KOPT-K1 (cell line): ENCODE measurements at regions not wholly inside any gene's neighbourhood (a gene's known extent, or its start where the extent isn't known, plus 50 kb on each side); places are given as distances from the start of the nearest gene placed in this dataset.
"Not testable (repeated sequence)": the region's sequence is repeated elsewhere in the genome, so short reads cannot be mapped to it uniquely, and the experiment has no call there.

Experiments
- H3K27ac ChIP-seq: fragments of 200-600 bp; sonication (generic); 2 replicates; pipeline ENCODE4 v1.5.1; 2016; ENCODE audit warnings: antibody characterized with exemption, mild to moderate bottlenecking, low read depth, low read length; ENCODE audit not compliant: poor library complexity, severe bottlenecking
- H3K36me3 ChIP-seq: fragments of 200-600 bp; sonication (generic); 2 replicates; pipeline ENCODE4 v1.5.1; 2017; ENCODE audit warnings: antibody characterized with exemption, mild to moderate bottlenecking, low read length, moderate library complexity; ENCODE audit not compliant: insufficient read depth
- H3K9me3 ChIP-seq: fragments of 200-600 bp; sonication (generic); 2 replicates; pipeline ENCODE4 v1.5.1; 2017; ENCODE audit warnings: antibody characterized with exemption, low read length, mild to moderate bottlenecking; ENCODE audit not compliant: insufficient read depth, poor library complexity, severe bottlenecking

DNA sequence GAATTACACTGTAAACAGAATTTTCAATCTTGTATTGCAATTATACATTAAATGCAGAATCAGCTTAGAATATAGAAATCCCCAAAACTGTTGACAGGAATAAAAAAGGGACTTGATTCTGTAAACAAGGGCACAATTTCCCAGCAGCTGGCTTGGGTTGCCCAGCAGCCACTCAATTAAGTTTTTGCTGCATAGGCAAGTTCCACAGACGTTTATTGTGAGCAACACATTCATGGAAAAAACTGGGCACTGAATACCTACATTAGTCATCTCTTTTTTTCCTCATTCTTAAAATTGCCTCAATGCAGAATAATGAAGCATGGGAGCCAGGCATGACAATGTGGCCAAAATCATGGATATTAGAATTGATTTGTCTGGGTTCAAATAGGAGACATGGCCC, 421.8 kb upstream of the ANO5 start:
- peaks cover 4% of the 10 kb centered on the region for H3K9me3 ChIP-seq
- H3K36me3 ChIP-seq, result no peaks in the 10 kb centered on the region
- no peak overlapping the region for H3K27ac ChIP-seq

- peaks cover 4% of the 10 kb centered on the region for H3K9me3 ChIP-seq
- no peak overlapping the region for H3K27ac ChIP-seq
- H3K36me3 ChIP-seq, result no peaks in the 10 kb centered on the region
These were observed 418.7 kb upstream of the ANO5 start for GRCh38 chr11:21774212-21774611.

- no peaks in the 10 kb centered on the region for H3K36me3 ChIP-seq
- peaks cover 4% of the 10 kb centered on the region for H3K9me3 ChIP-seq
- H3K27ac ChIP-seq, result no peak overlapping the region
These were observed 417.0 kb upstream of the ANO5 start for GRCh38 chr11:21775911-21776310.

DNA sequence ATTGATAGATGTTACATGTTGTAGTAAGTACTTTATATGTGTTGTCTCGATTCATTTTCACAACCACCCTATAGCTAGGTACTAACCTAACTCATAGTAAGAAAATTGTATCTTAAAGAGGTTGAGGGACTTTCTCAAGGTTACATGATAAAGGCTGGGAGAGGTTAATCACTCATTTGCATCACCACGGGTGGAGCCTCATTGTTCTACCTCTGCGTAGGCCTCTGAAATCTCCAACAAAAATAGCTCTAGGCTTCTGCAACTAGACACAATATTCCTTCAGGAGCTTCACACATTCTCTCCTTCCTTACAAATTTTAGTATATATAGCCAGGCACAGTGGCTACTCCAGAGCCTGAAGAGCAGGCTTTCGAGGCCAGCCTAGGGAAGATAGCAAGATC, 408.9 kb upstream of the ANO5 start:
- Histone ChIP-seq H3K9me3 (no peaks in the 10 kb centered on the region), H3K27ac (no peak overlapping the region), H3K36me3 (no peaks in the 10 kb centered on the region)

GRCh38 chr11:21785351-21785750, 407.5 kb upstream of the ANO5 start:
- Histone ChIP-seq H3K36me3 (no peaks in the 10 kb centered on the region), H3K27ac (no peak overlapping the region), H3K9me3 (peaks cover 9% of the 10 kb centered on the region)

DNA sequence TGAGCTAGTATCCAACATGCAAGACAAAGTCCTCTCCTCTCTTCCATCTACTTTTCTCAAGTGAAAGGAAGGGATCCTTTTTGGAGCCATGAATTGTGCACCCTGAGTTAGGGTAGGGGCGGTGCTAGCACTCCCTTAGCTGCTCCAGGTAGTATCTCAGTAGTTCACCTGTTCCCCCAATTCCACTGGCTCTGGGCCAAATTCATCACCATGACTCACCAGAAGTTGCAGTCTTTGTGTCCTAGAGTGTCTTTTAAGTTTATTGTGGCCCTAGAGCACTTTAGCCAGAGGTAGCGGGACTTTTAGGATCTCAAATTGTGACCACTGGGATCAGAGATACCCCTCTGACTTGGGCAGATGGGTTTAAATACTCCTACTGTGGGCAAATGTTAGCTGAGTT, 398.6 kb upstream of the ANO5 start:
- Histone ChIP-seq H3K36me3 (no peaks in the 10 kb centered on the region), H3K27ac (no peak overlapping the region), H3K9me3 (peaks cover 18% of the 10 kb centered on the region)

- no peaks in the 10 kb centered on the region for H3K36me3 ChIP-seq
- H3K27ac ChIP-seq, result no peak overlapping the region
- peaks cover 9% of the 10 kb centered on the region for H3K9me3 ChIP-seq
These were observed 394.7 kb upstream of the ANO5 start for GRCh38 chr11:21798216-21798615.

DNA sequence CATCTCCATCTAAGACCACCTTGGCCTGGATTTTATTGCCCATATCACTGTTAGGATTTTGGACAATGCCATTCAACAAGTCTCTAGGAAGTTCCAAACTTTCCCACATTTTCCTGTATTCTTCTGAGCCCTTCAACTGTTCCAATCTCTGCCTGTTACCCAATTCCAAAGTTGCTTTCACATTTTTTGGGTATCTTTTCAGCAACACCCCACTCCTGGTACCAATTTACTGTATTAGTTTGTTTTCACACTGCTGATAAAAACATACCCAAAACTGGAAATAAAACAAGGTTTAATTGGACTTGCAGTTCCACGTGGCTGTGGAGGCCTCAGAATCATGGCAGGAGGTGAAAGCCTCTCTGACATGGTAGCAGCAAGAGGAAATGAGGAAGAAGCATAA, 388.4 kb upstream of the ANO5 start:
- H3K9me3 ChIP-seq, result peaks cover 16% of the 10 kb centered on the region
- not testable (repeated sequence) for H3K27ac ChIP-seq, H3K36me3 ChIP-seq

DNA sequence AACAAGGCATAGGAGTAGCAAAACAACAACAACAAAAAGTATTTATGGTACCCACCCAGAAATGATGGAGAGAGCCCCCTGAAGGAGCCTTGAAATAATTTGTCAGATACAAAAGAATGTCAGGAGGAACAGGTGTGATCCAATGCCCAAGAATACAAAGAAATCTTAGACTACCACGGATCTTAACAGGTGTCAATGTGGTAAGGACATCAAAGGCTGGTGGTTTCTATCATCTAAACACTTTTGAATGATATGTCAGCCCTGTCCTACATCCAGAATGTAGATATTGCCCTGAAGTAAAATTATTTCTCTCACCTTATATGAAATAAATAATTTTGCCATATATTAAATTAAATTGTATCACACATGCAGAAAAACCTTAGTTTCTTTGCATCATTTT, 386.4 kb upstream of the ANO5 start:
- no peak overlapping the region for H3K27ac ChIP-seq
- H3K9me3 ChIP-seq, result peaks cover 16% of the 10 kb centered on the region
- no peaks in the 10 kb centered on the region; the same call in 1 of the 2 replicates for H3K36me3 ChIP-seq

- no peak overlapping the region for H3K27ac ChIP-seq
- H3K36me3 ChIP-seq, result no peaks in the 10 kb centered on the region; the same call in 1 of the 2 replicates
- peaks cover 19% of the 10 kb centered on the region for H3K9me3 ChIP-seq
These were observed 385.9 kb upstream of the ANO5 start for GRCh38 chr11:21806947-21807346.

DNA sequence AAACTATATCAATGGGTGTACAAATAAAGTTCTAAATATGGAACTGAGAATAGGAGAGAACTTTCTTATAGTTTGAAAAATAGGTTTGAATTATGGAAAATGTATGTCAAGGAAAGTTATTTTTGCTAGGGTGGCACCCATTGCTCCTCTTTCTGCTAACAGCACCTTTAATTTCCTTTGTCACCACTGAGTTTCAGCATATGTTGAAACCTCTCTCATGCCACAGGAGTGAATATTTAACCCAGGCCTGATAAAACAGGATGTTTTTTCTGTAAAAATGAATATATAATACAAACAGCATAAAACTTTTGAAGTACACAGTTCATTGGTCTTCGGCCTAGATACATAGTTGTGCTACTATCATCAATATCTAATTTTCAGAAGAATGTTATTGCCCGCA, 385.5 kb upstream of the ANO5 start:
- H3K27ac ChIP-seq, result no peak overlapping the region
- H3K9me3 ChIP-seq, result peaks cover 19% of the 10 kb centered on the region
- no peaks in the 10 kb centered on the region; the same call in 1 of the 2 replicates for H3K36me3 ChIP-seq

DNA sequence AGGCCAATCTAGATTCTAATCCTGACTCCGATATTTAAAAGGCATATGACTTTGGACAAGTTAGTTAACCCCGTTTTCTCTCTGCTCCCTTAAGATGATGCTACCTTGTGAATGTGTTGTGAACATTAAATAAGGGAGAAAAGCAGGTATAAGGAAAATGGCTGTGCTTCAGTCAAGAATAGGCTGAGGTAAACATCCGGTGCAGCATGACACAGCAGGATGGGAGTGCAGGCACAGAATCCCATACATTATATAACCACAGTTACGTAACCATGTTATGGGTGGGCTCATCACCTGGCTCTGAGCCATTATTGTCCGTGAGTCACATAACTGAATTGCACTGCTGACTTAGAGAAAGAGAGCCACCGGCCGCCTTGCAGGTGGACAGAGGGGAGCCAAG, 382.2 kb upstream of the ANO5 start:
- Histone ChIP-seq H3K9me3 (peaks cover 3% of the 10 kb centered on the region), H3K27ac (no peak overlapping the region), H3K36me3 (peaks cover 9% of the 10 kb centered on the region; the same call in 1 of the 2 replicates)

GRCh38 chr11:21811572-21811971, 381.3 kb upstream of the ANO5 start:
- no peak overlapping the region for H3K27ac ChIP-seq
- H3K9me3 ChIP-seq, result peaks cover 3% of the 10 kb centered on the region
- H3K36me3 ChIP-seq, result peaks cover 9% of the 10 kb centered on the region; the same call in 1 of the 2 replicates

DNA sequence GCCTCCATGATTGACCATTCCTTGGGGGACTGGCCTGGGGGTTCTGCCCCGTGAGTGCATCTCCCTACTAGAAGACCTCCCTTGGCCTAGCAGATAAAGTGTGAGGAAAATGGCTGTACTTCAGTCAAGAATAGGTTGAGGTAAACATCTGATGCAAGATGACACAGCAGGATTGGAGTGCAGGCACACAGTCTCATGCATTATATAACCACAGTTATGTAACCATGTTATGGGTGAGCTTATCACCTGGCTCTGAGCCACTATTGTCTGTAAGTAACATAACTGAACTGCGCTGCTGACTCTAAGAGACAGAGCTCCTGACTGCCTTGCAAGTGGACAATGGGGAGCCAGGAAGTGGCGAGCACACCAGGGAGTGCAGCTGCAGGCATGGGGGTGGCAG, 378.7 kb upstream of the ANO5 start:
- H3K36me3 ChIP-seq, result peaks cover 9% of the 10 kb centered on the region; the same call in 1 of the 2 replicates
- no peak overlapping the region for H3K27ac ChIP-seq
- peaks cover 3% of the 10 kb centered on the region for H3K9me3 ChIP-seq

GRCh38 chr11:21817696-21818095, 375.2 kb upstream of the ANO5 start:
- Histone ChIP-seq H3K9me3 (no peaks in the 10 kb centered on the region), H3K36me3 (peaks cover 7% of the 10 kb centered on the region; the same call in 1 of the 2 replicates), H3K27ac (no peak overlapping the region)

DNA sequence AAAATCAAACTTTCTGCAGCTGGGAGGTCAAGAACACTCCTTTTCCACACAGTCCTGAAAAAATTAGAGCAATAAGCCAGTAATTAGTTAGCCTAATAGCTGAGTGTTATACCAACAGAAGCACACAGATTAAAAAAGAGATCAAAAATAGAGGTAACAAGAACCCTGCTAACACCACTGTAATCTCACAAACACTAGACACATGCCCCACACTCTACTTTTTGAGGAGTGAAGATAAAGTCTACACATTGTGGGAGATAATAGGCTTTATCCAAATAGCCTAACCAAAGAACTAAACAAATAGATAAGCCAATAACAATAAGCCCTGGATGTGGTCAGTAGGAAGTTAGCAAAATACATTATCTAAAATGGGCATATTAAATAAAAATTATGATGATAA, 372.7 kb upstream of the ANO5 start:
- no peaks in the 10 kb centered on the region for H3K9me3 ChIP-seq
- no peaks in the 10 kb centered on the region for H3K36me3 ChIP-seq
- no peak overlapping the region for H3K27ac ChIP-seq

- H3K9me3 ChIP-seq, result no peaks in the 10 kb centered on the region
- no peaks in the 10 kb centered on the region for H3K36me3 ChIP-seq
- no peak overlapping the region for H3K27ac ChIP-seq
These were observed 367.8 kb upstream of the ANO5 start for GRCh38 chr11:21825127-21825526.
